ENCODE measurements at regions not wholly inside any gene's neighbourhood (a gene's known extent, or its start where the extent isn't known, plus 50 kb on each side); places are given as distances from the start of the nearest gene placed in this dataset.
"Not testable (repeated sequence)": the region's sequence is repeated elsewhere in the genome, so short reads cannot be mapped to it uniquely, and the experiment has no call there.

DNA sequence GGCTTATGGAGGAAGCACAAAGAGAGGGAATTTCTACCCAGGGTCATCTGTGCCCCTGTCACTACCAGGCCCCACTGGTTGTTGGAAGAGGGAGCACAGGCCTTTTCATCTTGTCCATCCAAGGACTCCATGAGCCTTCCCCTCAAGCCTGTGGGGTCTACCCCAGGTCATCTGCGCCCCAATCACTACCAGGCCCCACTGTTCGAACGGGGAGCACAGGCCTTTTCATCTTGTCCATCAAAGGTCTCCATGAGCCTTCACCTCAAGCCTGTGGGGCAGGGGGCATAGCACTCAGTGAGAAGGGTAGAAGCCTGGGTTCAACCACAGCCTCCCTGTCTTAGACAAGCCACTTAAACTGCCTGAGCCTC is 101.5 kb upstream of the CDH5 start:
- no peak for DNase-seq

DNA sequence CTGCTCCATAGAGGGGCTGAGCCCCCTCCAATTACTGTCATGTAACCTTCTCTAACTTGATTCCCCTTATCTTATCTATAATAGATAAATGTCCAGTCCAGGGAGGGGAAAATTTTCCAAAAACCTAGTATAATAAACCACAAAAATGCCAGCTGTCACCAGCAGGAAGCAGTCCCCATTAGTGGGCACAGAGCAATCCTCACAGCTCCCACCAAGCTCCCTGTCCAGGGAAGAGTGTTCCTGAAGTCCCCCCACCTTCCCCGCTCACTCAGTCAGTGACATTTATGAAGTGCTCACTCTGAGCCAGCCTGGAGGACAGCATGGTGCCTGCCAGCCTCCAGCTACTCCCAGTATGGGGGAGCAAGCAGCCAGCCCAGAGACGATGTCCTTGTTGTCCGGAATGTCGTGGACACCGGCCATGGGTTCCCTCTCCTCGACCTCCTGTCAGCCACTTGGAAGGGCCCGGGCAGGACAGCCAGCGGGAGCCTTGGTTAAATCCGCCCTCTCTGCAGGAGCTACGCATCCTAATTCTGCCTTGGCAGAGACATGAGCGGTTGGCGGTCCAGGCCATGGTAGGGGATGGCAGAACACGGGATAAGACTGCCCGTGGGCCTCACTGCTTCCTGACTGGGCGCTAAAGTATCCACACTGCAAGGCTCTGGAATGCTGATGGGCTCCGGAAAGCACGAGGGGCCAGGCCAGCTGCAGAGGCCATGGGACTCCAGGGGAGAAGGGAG is 102.0 kb upstream of the CDH5 start:
- DNase-seq = no peak

DNA sequence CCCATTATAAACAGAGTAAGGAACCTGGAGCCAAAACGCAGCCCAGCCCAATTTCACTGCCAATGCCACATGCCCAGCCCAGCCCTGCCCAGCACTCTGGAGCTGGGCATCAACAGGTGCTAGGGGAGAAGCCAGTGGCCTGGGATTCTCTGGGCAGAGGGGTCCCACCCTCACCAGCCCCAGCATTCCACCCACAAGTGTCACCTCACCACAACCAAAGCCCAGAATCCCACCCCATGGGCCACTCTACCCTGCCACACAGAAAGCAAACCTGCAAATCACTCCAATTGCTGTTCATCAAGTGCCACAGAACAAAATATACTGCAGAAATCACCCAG is 102.5 kb upstream of the CDH5 start:
- no peak for DNase-seq

DNA sequence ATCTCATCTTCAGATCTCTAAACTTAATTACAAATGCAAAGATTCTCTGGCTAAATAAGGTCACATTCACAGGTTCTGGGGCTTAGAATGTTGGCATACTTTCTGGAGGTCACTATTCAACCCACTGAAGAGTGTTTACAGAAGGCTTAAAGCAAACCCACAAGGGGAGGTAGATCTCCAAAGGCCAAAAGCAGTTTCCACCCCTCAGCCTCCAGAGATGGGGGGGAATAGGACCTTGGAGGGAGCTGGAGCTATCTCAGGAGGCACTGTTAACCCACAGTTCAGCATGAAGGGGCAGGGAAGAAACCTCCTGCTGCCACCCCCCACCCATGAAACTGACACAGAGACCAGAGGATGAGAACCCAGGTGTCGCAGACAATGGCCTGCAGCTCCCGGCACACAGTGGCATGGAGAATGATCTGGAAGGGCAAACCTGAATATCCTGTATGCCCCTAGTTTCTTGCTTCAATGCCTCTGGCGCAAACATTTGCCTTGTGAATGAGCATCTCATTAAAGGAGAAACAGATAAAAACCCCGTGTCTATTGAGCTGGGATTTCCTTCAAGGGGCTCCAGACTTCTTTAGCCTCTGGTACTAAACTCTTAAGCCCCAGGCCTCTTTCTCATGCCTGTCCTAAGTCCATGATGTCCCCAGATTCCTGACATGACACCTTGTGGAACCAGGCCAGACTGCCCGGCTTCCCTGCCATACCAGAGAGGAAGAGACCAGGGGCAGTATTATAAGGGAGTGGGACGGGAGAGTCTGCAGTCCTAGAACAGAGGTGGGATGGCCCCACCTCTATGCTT is 103.1 kb upstream of the CDH5 start:
- no peak for DNase-seq

DNA sequence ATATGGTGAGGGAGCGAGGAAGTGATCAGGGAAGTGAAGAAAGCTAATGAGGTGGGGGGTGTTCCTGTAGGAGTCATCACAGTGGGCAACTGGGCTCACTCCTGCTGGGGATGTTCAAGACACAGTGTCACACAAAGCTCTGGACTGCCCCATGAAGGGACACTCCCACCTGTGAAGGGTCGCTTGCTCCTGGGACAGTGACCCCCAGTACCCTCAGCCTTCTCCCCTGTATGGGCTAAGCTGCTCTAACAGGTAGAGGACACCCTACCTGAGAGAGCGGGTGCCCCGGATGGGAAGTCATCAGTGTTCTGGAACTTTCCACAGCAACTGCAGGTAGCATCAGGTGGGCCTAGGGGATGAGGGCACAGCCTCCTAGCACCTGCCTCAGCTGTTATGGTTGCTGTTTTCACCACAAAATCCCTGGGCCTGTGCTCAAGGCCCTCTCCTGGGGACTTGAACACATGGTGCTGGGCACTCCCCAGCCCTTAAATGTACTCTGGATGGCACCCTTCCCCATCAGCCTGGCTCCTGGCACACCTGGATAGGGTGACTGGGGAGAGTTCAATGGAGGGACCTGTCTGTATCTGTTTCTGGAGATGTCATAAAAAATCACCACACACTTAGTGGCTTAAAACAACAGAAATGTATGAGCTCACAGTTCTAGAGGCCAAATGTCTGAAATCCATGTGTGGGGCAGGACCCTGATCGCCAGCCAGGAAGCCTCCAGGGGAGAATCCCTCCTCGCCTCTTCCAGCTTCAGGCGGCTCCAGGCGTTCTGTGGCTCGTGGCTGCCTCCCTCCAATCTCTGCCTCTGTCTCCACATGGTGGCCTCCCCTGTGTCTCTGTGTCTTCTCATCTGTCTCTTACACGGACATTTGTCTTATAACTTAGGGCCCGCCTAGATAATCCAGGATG is 104.0 kb upstream of the CDH5 start:
- DNase-seq = no peak

DNA sequence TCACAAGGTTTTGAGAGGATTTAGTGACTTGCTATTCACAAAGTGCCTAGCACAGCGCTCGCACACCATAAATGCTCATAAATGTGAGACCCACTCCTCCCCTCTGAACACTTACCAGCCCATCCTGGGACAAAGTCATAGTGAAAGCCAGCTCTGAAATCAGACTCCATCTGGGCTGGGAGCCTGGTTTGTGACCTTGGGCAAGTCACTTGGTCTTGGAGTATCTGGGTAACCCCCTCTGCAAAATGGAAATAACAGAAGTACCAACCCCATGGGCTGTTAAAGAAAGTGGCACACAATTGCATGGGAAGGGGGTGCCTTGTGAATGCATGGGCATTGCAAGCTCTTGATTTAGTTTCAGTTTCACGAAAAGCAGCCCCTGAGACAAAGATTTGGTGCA is 104.7 kb upstream of the CDH5 start:
- DNase-seq = no peak

DNA sequence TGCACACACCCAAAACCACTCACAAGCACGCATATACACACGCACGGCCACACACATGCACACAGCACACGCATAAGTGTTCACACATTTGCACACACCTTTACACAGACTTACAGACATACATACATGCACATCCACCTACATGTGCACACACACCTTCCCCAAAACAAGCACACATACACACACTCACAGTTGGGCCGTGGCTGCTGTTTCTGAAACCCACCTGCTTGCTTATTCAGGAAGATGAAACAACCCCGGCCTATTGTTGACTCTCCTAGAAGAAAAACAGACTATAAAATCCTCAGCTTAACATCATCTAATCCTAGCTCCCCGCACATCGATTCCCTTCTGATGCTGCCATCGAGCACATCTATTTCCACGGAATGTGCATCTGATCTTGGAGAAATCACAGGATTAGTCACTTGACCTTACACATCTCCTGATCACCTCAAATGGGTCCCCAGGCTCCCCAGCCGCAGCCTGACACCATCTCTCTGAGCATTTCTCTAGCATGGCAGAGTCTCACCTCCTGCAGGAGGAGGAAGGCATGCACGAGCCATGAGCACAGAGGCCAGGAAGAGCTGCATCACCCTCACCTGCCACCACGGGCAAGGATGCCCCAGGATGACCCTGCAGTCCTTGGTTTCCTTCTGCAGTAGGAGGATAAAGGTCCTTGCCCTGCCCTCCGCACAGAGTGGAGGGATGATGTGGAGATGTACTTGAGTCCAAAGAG is 105.8 kb upstream of the CDH5 start:
- no peak for DNase-seq

DNA sequence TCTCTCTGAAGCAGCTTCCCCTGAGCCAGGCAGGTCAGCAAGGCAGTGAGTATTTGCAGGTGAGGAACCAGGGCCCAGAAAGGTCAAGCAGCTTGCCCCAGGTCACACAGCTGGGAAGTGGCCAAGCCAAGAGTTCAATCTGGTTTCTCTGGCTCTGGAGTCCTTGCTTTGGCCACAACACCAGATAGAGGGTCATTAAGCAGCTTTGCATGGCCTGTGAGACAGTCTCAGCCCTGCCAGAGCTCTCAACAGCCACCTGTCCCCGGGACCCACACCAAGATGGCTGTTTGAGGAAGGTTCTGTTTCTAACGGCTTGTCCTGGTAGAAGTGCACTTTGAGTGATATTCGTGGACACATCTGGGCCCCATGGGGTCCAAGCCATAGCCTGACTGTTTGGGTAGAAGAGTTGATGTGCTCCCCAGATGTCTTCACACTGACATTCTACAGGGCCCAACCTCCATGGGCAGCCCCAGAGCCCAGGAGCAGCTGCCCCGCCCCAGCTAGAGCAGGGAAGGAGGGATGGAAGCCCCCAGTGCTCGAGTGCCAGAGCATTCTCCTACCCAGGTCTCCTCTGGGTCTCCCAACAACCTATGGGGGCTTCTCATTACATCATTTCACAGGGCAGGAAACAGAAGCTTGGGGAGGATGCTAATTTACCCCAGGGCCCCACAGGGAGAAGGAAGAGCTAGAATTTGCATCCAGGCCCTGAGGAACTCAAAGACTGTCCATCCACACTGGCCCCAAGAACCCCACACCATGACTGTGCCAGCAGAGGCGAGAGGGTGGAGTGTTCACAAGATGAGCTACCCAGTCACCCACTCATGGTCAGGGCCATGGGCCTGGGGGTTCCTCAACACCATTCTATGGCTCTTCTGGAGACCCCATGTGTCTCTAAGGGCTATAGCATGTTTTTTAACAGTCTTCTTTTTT is 107.3 kb upstream of the CDH5 start:
- DNase-seq = no peak

DNA sequence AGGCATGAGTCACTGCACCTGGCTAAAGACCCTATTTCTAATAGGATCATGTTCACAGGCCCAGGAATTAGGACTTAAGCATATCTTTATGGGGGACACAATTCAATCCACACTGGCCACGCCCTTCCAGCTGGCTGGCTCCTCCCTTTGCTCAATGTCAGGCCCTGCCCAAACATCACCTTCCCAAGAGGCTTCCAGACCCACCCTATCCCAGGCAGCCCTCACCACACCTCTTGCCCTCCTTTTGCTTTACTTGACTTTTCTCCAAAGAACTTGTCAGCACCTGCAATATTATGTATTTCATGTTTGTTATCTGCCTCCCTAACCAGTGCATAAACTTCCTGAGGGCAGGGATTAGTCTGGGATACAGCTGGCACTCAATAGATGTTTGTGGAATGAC is 109.6 kb upstream of the CDH5 start:
- DNase-seq = no peak

DNA sequence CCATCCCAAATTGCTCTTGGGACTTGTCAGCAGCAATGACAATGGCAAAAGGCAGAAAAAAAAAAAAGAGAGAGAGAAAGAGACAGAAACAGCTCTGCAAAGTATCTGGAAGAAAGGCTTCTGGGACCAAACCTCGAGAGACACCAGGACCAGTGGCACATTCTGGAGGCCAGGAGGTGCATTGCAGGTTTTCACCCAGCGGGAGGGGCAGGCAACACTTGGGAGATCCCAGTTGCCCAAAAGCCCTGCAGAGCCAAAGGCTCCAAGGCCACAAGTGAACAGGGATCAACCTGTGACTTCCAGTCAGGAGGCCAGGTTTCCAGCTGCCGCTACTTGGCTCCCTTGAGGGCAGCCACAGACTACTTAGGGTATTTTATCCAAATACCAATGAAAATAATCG is 110.8 kb upstream of the CDH5 start:
- no peak for DNase-seq

DNA sequence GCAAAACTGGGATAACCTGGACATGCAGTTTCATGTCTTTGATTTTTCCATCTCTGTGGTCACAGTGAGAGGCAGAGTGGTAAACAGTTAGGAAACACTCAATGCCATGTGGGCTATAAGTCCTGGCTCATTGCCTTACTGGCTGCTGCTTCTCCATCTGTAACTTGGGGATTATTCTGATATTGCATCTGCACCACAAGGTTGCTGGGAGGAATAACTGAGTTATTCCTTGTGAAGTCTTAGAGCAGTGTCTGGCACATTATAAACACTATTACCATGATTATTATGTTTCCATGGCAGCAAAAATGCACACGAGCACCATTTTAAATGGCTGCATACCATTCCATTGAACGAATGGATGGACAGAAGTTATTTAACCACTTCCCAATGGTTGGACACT is 111.7 kb upstream of the CDH5 start:
- DNase-seq = no peak

DNA sequence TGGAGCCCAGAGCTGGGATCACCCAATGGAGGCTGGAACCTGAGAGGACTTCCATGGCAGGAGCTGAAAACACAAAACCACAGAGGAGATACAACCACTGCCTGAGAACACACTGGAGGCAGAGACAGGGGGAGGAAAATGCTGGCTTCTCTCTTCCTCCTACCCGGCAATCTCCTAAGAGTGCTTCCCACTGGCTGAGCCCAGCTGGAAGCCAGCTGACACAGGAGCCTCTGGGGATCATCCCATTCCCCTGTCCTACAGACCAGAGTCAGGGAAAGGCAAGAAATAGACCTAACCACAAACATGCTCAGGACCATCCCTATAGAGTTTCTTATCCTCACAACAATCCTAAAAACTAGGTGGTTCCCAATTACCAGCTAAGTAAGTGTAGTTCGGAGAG is 112.4 kb upstream of the CDH5 start:
- DNase-seq = no peak

DNA sequence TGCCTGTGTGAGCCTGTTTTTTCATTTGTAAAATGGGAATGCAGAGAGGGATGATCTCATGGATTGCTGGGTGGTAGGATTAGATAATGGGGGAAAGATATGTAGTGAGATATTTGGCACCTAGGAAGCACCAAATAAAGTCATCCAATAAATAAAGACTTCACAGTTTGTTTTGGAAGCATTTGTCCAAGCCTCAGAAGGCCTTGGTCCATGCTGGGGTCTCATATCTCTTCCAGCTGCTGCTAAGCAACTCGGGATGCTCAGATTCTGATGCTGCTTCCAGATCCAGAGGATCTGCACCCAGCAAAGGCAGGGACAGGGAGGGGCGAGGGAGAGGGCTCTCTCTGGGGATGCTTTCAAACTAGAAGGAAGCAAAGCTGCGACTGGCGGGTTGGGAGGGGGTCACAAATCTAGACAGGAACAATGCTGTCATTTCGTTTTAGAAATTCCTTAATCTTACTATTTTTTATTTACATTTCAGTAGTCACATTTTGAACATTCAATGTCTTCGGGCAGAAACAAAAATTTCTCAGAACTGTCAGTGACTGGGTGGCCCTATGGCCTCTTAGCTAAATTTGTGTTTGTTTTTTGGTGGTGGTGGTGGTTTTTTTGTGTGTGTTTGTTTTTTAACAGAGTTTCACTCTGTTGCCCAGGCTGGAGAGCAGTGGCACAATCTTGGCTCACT is 114.9 kb upstream of the CDH5 start:
- no peak for DNase-seq

DNA sequence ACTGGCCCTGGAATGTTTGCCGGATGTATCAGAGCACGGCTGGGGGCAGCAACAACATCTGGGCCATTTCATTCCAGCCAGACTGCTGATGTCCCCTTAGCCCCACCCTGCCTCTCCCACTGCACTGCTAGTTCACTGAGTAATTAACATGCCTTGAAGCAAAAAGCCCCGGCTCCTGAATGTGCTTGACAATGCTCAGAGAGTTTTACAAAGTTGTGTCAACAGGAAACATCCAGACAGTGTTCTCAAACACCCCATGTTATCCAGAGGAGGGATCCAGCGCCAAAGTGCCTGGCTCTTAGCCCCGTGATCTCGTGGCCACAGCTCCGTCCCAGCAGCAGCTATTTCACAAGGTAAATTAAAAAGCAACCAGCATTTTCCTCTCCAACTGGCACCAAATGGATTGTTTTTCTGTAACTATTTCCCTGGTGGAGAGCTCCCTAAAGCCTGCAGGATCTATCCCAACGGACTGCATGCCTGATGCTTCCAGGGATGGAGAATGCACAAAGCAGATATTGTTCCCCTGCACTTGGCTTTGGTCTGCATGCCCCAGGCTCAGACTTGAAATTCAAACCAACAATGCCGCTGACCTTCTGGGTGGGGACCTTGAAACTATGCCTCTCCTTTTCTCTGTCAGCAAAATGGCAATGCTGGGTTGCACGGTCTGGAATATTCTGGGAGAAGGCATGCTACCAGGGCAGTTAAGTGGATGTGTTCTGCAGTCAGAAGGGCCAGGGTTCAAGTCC is 115.6 kb upstream of the CDH5 start:
- DNase-seq = no peak

DNA sequence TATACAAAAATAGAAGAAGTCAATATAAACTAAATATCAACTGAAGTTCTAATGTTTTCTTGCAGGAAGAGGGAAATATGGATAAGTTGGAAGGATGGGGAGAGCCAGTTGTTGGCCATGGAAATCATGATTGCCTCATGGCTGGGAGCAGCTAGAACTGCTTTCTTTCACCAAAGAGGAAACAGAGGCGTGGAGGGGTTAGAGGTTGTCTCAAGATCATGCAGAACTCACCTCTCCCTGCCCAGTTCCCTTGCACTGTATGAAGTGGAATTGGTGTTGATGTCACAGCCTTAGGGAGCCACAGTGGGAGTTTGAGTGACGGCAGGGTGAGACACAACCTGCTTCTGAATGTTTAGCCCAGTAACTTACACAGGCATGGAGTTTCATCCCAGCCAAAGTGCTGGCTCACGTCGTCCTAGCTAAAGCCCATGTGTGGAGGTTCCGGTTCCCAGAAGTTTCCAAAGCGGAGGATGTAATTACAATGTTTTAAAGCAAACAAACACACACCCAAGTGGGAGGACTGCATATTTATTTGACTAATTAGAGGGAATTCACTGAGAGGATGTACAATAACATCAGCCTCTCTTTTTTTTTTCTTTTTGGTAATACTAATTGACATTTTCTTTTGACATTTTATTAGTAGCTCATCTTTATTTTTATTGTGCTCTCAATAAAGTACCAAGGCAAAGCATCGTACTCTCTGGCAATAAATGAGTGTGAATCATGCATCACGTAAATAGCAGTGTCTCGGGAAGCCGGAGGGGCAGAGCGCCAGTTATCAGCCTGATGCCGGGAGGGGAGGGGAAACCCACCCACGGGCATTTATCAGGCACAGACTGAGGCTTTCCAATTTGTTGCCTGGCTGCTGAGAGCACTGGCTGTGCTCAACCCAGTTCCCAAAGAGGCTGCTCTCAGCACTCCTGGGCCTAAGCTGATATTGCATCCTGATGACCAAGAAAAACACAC is 118.7 kb upstream of the CDH5 start:
- no peak for DNase-seq

DNA sequence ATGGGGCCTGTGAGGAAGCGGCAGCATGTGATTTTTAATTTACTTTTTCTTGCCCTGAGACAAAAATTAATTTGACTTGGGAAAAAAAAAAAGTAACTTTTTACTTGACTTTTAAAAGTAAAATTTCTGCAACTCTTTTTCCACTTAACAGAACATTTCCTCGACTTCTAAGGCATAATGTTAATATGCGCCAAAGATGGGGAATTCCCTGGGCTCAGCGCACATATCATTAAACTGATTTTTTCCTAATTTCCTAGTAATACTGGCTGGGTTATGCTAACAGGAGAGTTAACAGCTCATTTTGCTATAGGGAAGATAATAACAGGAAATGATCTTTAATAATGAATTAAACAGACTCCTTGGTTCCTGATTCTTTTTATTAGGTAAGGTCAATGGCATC is 120.6 kb upstream of the CDH5 start:
- no peak for DNase-seq

DNA sequence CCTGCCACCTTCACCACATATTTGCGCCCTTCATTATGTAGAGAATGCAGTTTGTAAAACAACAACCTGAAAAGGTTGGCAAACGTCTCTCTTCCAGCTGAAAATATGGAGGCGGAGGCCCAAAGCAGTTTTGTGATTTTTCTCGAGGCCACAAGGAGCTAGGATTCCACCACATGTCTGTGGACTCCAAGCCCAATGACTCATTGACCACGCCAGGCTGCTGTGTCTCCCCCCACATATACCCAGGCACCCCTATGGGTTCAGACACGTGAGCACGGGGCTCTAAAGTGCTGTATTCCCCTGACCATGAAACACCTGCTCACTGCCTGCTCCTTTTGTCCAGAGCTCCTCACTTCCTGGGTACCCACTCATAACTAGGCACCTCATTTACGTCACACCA is 121.4 kb upstream of the CDH5 start:
- no peak for DNase-seq

DNA sequence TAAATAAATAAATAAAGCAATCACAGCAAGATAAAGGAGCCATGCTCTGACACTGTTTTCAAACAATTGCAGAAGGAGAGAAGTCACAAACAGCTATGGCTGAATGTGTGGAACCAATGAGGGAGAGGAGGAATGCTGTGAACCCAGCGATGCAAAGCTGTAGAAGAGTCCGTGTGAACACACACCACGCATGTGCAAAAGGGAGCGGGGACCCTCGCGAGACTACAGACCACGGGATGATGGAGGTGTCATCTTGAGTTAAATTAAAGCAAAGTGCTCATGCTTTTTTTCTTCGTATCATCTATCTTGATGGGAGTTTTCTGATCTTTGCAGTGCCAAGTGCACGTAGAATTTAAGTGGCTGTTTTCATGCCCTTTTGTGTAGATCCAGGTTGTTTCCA is 123.8 kb upstream of the CDH5 start:
- DNase-seq = no peak

DNA sequence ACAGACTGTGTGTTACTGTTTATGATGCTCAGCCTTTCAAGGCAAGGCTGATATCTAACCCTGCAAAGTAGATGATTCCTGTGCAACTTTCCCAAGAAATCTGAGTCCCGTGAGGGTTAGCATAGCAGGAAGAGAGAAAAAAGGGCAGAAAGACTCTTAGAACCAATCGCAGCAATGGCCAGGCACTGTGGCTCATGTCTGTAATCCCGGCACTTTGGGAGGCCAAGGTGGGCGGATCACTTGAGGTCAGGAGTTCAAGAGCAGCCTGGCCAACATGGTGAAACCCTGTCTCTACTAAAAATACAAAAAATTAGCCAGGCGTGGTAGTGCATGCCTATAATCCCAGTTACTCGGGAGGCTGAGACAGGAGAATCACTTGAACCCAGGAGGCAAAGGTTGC is 124.3 kb upstream of the CDH5 start:
- DNase-seq = not testable (repeated sequence)
